H1 (cell line): ENCODE measurements at regions not wholly inside any gene's neighbourhood (a gene's known extent, or its start where the extent isn't known, plus 50 kb on each side); places are given as distances from the start of the nearest gene placed in this dataset.

Experiments used
- CHD7 ChIP-seq: fragments of 300-600 bp; sonication (generic); IDR thresholded peaks from 2 replicates; pipeline ENCODE4 v1.7.1; 2012; ENCODE audit warnings: low read length, moderate library complexity, mild to moderate bottlenecking, inconsistent platforms; ENCODE audit not compliant: insufficient replicate concordance

- no peak for TF ChIP-seq CHD7
Observed at GRCh38 chr6:14553515-14553914, 435.9 kb downstream of the CD83 start (continued).
